ENCODE measurements at regions not wholly inside any gene's neighbourhood (a gene's known extent, or its start where the extent isn't known, plus 50 kb on each side); places are given as distances from the start of the nearest gene placed in this dataset.

DNA sequence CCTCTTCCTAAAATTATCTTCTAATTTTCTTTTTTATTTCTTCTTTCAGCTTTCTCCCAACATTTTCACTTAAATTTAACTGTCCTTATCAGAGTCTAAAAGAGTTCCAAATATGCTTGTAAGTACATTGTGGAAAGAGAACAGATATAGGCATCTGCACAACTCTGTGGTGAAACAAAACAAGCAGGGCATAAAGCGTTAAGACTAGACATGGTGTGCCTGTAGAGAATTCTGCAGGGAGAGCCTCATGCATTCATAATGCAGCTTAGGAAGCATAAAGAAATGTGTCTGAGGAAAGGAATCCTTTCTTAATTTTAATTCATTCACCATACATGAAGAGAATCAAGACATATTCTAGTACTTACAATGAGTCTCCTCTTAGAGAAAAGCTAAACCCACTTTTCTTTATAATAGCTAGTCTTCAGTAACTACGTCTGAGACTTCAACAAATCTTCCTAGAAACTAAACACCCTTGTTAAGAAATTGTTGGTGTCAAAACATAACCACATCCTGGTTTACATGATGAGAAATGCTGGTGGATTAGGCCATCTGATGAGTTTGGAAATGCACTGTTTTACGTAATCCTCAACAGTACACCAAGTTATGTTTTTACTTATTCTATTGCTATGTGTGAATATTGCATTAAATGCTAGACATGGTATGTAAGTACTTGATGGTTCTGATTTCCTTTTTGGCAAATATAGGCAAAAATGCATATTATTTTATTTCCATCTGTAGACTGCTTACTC, 307.8 kb upstream of the GIMD1 start:
- DNase-seq = no peak

DNA sequence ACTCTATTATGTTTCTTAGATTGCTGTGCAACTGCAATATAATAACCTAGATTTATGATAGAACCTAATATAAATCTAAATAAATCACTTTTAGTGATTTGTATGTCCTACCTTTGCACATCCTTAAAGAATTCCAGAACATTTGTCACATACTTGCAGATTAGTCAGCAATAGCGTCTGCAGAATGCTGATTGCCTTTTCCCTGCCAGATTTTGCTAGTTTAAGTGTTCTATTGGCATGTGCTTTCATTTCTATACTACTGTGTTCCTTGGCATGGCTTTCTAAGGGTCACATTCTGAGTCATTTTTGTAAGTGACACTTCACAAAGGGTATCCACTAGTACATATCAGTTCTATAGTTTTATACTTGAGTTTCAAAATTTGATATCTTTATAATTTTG, 303.1 kb upstream of the GIMD1 start:
- no peak for DNase-seq

- DNase-seq = no peak
Measured at GRCh38 chr4:106670976-106671375, 302.4 kb upstream of the GIMD1 start.

GRCh38 chr4:106659371-106659770, 290.8 kb upstream of the GIMD1 start:
- no peak for DNase-seq

DNA sequence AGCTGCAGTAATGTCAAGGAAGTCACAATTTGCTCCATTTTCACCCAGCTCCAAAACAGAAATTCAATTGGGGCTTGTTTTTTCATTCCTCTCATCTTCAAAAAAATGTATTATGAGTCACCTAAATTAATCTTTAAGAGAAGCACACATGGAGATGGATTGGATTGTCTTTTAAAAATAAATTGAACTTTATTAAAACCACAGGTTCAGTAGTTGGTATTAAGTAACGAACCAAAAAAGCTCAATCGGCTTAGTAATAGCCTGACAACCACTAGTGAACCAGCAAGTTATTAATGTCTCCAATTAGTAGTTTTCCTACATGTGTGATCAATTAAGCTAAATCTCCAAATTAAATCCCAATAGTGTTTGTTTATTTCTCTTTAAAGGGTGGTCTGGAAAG, 283.5 kb upstream of the GIMD1 start:
- DNase-seq = no peak

DNA sequence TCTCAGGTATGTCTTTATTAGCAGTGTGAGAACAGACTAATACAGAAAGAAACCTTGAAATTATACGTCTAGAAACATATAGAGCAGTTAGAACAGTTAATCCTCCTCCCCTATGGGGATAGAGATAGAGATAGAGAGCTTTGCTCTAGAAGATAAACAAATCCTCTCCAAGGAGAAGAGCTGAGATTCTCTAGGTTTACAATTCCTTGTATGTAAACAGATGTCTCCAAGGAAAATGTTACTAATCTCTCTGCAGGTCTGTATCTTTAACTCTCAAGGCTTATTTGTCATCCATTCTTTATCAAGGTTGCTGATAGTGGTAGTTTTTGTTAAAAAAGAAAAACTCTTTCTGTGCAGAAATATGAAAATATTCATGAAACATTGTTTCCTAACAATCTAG, 282.1 kb upstream of the GIMD1 start:
- DNase-seq = no peak

DNA sequence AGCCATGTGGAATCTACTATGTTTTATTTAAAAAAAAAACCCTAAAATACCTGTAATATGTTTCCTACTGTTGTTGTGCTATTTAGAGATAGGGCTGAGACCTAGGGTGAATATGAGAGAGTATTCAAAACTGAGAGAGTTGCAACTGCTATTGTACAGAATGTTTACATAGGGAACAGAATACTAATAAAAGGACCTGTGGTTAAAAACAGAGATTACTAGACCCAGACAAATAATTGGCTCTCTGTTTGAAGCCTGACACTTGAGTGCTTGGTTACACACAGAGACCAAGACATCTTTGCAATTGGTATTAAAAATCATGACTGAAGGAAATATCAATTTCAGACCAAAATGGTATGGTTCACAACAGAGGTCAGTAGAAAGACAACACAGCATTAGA, 278.9 kb upstream of the GIMD1 start:
- DNase-seq = no peak

DNA sequence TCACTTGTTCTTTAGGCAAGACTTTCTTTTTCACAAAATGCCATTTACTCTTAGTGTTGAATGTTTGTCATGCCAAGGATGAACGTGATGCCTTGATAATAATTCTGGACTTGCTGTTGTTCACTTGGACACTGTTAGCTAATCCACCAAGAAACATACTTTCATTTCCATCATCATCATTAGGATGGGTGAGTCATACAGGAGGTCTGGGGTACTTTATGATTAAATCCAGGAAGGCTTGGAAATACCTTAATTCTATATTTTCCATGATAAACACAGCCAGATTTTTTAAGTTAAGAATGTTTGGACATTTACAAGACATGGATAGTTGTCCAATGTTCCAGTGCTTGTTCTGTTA, 260.7 kb upstream of the GIMD1 start:
- no peak for DNase-seq

GRCh38 chr4:106628586-106629267, 260.1 kb upstream of the GIMD1 start:
- no peak for DNase-seq

GRCh38 chr4:106627051-106627450, 258.5 kb upstream of the GIMD1 start:
- DNase-seq = no peak

DNA sequence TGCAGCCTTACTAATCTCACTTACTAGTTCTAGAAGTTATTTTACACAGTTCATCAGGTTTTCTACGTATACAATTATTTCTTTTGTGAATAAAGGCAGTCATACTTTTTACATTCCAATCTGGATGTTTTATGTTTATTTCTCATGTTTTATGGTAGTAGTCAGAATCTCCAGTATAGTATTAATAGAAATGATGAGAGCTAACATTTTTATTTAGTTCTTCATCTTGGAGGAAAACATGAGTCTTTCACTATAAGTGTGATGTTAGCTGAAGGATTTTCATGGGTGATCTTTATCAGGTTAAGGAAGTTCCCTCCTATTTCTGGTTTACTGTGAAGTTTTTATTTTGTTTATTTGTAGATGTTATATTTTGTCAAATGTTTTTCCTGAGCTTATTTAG, 256.1 kb upstream of the GIMD1 start:
- no peak for DNase-seq

DNA sequence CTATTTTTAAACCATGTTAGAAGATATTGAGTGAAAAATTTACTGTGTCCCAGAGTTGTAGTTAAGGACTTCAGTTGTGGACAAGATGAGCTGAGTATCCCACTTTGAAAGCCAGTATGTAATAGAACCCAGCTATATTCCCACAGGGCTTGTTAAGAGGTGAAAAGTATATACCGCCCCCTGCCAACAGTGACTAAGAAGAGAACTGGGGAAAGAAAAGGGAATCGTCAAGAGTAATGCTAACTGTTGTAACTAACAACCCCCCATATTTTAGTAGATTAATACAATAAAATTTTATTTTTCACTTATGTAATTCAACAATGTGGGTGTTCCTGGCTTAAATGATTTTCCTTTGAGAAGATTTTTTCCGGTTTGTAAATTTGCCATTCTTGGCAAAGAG, 250.4 kb upstream of the GIMD1 start:
- no peak for DNase-seq

DNA sequence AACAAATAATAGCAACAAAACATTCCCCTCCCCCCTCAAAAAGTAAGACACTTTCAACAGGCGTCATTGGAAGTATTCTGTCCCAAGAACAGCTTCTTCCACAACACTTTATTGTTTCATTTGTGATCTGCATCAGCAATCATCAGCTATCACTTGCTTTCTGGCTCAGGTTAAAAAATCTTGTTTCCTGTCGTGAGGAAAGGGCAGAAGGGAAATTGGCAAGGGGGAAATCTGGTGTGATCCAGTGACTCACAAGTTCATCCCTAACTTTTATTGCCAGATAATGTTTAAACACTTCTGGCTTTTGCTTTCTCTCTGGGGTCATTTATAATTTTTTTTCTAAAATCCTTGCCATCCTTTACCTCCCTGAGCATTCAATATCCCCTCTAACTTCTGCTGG, 247.4 kb upstream of the GIMD1 start:
- no peak for DNase-seq

DNA sequence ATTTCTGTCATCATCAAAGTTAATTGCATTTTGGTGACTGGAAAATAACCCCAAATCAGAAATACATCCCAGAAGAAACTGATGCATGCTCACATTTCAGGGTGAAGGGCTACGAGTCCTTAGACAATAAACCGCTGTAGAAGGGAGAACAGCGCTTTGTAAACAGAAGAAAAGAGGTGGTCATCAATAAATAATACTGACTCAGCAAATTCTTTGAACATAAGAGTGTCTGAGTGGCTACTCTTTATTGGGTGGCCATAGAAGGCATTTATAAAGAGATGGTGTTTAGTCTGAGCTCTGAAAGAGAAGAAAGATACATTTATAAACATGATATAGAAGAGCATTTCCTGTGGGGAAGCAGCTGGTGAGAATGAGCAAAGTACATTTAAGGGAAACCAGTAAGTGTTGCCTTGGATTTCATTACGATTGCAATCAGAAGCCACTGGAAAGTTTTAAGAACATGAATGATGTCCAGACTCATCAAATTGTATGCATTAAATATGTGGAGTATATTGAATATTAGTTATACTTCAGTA, 246.9 kb upstream of the GIMD1 start:
- DNase-seq = no peak

DNA sequence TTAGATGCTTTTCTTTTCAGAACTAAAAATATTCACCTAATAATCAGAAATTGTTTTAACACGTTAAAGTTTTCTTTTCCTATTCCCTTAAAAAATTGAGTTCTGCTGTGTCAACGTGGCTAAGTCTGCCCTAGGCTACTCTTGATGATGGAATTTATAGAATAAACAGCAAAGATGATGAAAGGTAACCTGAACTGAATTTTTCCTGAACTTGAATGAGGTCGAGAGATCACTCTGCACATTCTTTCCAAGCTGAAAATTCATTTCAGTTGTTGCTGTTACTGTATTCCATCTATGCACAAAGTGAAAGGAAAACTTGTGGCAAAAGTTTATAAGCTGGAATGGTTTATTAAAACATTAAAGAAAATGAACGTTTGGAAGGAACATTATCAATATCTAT, 245.9 kb upstream of the GIMD1 start:
- no peak for DNase-seq

DNA sequence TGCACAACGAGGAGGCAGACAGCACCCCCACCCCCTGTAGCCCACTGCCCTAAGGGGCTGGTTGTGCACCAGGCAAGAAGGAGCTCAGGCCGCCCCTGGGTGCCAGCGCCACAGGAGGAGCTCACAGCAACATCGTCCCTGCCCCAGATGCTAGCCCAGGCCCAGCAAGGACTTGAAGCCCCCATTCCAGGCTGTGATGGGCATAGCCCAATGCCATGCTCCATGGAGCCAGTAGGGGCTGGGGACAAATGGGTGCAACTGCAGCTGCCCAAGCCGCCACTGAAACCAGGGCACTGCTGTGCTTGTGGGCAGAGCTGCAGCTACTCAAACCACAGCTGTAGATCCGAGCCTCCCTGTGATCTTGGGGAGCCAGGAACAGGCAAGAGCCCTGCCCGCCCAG, 241.3 kb upstream of the GIMD1 start:
- no peak for DNase-seq

DNA sequence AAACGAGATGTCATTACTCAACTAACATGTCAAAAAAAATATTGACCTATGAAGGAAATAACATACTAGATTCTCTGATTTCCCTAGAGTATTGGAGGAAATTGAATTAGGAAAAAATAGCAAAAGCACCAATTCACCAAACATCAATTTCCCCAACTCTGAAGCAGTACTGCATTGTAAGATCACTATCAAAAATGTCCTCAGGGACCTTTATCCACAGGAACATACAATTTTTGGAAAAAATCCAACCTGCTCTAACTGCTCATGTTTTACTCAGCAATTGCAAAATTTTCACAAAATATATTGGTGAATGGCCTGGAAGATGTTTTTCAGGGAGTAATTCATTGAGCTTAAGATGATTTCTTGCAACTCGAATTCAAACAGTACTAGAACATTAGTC, 239.0 kb upstream of the GIMD1 start:
- no peak for DNase-seq

- no peak for DNase-seq
Measured at GRCh38 chr4:106604319-106605051, 235.9 kb upstream of the GIMD1 start.

DNA sequence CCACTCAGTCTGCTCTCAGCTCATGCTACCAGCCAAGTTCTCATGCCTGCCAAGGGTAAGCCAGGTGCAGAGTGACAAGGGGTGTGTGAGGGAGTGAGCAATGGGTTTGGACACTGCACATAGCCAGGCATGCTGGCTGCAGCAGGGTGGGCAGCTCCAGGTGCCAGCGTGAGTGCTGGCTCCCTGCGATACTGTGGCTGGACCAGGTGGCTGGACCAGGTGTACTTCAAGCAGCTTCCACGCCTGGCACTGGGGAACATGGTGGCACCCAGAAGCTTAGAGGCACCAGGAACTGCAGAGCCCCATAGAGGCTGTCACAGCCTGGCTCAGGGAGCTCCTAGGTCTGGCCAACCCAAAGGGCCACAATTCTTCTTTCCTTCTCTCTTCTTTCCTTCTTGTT, 234.9 kb upstream of the GIMD1 start:
- DNase-seq = no peak

- no peak for DNase-seq
Measured at GRCh38 chr4:106602711-106603110, 234.1 kb upstream of the GIMD1 start.

DNA sequence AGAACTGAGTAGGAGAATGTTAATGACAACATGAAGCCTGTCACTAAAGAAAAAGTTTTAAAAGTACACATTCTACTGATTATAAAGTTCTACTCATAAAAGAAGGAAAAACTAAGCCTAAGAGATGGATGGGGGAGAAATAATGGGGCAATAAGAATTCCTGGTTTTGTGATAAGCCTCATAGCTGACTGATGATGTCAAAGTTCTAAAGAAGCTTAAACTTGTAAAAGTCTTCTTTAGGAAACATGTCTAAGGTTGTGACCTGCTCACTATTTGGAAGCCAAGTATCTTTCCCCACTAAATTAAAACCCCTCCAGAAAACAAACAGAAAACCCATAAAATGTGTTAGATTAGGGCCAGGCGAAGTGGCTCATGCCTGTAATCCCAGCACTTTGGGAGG, 232.9 kb upstream of the GIMD1 start:
- no peak for DNase-seq

GRCh38 chr4:106595906-106596305, 227.3 kb upstream of the GIMD1 start:
- no peak for DNase-seq

DNA sequence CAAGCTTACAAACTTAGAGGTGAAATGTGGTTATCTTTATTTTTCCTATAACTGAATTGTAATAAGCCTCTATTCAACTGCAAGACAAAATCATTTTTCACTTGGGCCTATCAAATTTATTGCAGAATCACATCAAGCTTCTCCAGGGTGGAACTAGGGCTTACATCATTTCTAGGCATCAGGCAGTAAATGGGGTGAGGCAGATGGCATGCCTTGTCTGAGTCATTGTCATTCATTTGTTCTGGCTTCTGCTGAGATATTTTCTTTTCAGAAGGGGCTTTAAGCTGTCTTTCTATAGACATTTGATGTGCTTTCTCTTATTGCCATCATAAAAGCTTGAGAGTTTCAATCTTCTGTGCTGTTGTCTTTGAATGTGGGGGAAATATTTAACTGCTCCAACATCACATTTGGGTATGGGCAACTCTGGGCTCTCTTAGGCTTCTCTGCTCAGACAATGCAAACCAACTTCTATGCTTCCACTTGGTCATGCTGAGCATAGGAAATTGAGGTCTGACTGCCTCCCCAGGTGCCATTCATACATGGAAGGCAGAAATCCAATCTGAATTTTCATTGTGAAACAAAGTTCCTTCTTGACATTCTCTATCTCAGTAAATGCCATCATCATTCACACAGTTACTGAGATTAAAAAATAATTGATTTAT, 225.8 kb upstream of the GIMD1 start:
- DNase-seq = no peak

- no peak for DNase-seq
Measured at GRCh38 chr4:106588891-106589290, 220.3 kb upstream of the GIMD1 start.
